Hepatocyte (in vitro differentiated cells): ENCODE measurements at regions not wholly inside any gene's neighbourhood (a gene's known extent, or its start where the extent isn't known, plus 50 kb on each side); places are given as distances from the start of the nearest gene placed in this dataset.

Experiments
- DNase-seq: peaks from one replicate; pipeline ENCODE4 v3.0.0-alpha.2; 2016; ENCODE audit warnings: low spot score
- H2AFZ ChIP-seq: fragments of 200-600 bp; sonication (generic); 2 replicates; pipeline ENCODE4 v1.6.0; 2016; ENCODE audit warnings: antibody characterized with exemption, mild to moderate bottlenecking
- H3K27ac ChIP-seq: fragments of 200-600 bp; sonication (generic); 2 replicates; pipeline ENCODE4 v1.5.1; 2016; ENCODE audit warnings: mild to moderate bottlenecking
- H3K27me3 ChIP-seq: fragments of 200-600 bp; sonication (generic); 2 replicates; pipeline ENCODE4 v1.6.1; 2016
- H3K36me3 ChIP-seq: fragments of 200-600 bp; sonication (generic); replicated peaks from 2 replicates; pipeline ENCODE4 v1.5.1; 2016; ENCODE audit warnings: low read depth; ENCODE audit not compliant: insufficient read depth
- H3K4me1 ChIP-seq: fragments of 200-600 bp; sonication (generic); 2 replicates; pipeline ENCODE4 v1.5.1; 2016; ENCODE audit warnings: mild to moderate bottlenecking, moderate library complexity; ENCODE audit not compliant: insufficient read depth
- H3K4me2 ChIP-seq: fragments of 200-600 bp; sonication (generic); 2 replicates; pipeline ENCODE4 v1.6.0; 2016
- H3K4me3 ChIP-seq: fragments of 200-600 bp; sonication (generic); 2 replicates; pipeline ENCODE4 v1.5.1; 2016; ENCODE audit warnings: mild to moderate bottlenecking
- H3K79me2 ChIP-seq: fragments of 200-600 bp; sonication (generic); 2 replicates; pipeline ENCODE4 v1.6.0; 2017; ENCODE audit warnings: mild to moderate bottlenecking
- H3K9me2 ChIP-seq: fragments of 200-600 bp; sonication (generic); replicated peaks from 2 replicates; pipeline ENCODE4 v1.6.0; 2017; ENCODE audit warnings: mild to moderate bottlenecking; ENCODE audit not compliant: insufficient read depth
- H3K9me3 ChIP-seq: fragments of 200-600 bp; sonication (generic); 2 replicates; pipeline ENCODE4 v1.5.1; 2016; ENCODE audit warnings: low read depth, mild to moderate bottlenecking
- H4K20me1 ChIP-seq: fragments of 200-600 bp; sonication (generic); 2 replicates; pipeline ENCODE4 v1.6.0; 2016; ENCODE audit warnings: mild to moderate bottlenecking; ENCODE audit not compliant: insufficient read depth, poor library complexity, severe bottlenecking
- EZH2 ChIP-seq: fragments of 200-600 bp; sonication (generic); IDR thresholded peaks from 2 replicates; pipeline ENCODE4 v1.6.1; 2016; ENCODE audit warnings: antibody characterized with exemption, mild to moderate bottlenecking, borderline replicate concordance
- EZH2phosphoT487 ChIP-seq: fragments of 200-600 bp; sonication (generic); IDR thresholded peaks from one replicate; pipeline ENCODE4 v1.6.1; 2018; ENCODE audit warnings: antibody characterized with exemption, mild to moderate bottlenecking, low read depth, moderate library complexity; ENCODE audit not compliant: unreplicated experiment, severe bottlenecking
- WGBS: methylation state at CpG from one replicate; pipeline ENCODE4 v1.1.6; 2016; ENCODE audit warnings: low lambda C conversion rate; ENCODE audit errors: missing lambda C conversion rate; 5-methylcytosine and 5-hydroxymethylcytosine counted together
- TF ChIP-seq, protein P1 (sequence below): fragments of 200-600 bp; sonication (generic); IDR thresholded peaks from 2 replicates; pipeline ENCODE4 v1.5.1; 2016; ENCODE audit warnings: antibody characterized with exemption, mild to moderate bottlenecking; ENCODE audit not compliant: poor library complexity

DNA sequence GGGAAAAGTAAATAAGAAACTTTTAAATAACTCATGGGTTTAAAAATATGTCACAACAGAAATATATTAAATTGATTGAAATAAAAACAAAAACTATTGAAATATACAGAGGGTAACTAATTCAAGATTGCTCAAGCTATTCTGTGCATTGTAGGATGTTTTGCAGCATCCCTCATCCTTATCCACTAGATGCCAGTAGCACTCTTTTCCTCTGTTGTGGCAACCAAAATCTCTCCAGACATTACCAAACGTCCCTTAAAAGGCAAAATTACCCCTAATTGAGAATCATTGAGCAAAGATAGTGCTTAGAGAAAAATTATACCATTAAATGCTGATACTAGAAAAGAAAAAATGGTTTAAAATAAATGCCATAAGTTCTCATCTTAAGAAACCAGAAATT lies 682.6 kb downstream of the RWDD3 start:
- Histone ChIP-seq H3K9me2 (no peaks in the 10 kb centered on the region), H3K27ac (no peak overlapping the region), H3K9me3 (no peaks in the 10 kb centered on the region), H2AFZ (no peak overlapping the region), H3K4me1 (no peaks in the 10 kb centered on the region), H3K36me3 (no peaks in the 10 kb centered on the region), H3K79me2 (no peaks in the 10 kb centered on the region), H4K20me1 (no peaks in the 10 kb centered on the region), H3K4me2 (no peak overlapping the region), H3K4me3 (no peak overlapping the region), H3K27me3 (no peaks in the 10 kb centered on the region)
- no peak for TF ChIP-seq EZH2
- TF ChIP-seq, protein P1, sequence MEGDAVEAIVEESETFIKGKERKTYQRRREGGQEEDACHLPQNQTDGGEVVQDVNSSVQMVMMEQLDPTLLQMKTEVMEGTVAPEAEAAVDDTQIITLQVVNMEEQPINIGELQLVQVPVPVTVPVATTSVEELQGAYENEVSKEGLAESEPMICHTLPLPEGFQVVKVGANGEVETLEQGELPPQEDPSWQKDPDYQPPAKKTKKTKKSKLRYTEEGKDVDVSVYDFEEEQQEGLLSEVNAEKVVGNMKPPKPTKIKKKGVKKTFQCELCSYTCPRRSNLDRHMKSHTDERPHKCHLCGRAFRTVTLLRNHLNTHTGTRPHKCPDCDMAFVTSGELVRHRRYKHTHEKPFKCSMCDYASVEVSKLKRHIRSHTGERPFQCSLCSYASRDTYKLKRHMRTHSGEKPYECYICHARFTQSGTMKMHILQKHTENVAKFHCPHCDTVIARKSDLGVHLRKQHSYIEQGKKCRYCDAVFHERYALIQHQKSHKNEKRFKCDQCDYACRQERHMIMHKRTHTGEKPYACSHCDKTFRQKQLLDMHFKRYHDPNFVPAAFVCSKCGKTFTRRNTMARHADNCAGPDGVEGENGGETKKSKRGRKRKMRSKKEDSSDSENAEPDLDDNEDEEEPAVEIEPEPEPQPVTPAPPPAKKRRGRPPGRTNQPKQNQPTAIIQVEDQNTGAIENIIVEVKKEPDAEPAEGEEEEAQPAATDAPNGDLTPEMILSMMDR = peak; percentile 30
- no peak for TF ChIP-seq EZH2phosphoT487
- 15% methylated on average over 1 of the region's 1 CpG for WGBS
- no peak for DNase-seq

DNA sequence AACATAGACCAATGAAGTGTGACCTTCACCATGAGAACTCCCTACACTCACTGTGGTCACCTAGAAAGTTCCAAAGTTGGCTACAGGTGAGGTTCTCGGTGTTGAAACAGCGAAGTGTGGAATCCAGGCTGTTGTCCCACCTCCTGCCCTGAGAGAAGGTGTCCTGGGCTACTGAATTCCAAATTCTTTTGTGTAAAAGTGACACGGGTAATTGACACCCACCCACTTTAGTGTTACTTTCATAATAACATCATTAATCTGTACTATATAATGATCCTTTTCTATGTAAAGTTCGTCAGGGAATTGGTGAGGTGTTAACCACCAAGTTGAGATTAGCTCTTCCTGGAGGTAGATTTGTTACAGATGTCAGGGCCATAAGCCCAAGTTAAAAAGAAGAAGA lies 690.7 kb downstream of the RWDD3 start:
- no peaks in the 10 kb centered on the region for H3K27me3 ChIP-seq
- H3K9me2 ChIP-seq = no peaks in the 10 kb centered on the region
- no peak overlapping the region for H3K27ac ChIP-seq
- no peak overlapping the region for H3K4me2 ChIP-seq
- H4K20me1 ChIP-seq = no peaks in the 10 kb centered on the region
- H3K4me3 ChIP-seq = no peak overlapping the region
- H3K9me3 ChIP-seq = no peaks in the 10 kb centered on the region
- no peaks in the 10 kb centered on the region for H3K79me2 ChIP-seq
- WGBS = 95% methylated on average over 4 of the region's 4 CpGs
- no peak for DNase-seq
- no peaks in the 10 kb centered on the region for H3K36me3 ChIP-seq
- TF ChIP-seq EZH2 = no peak
- TF ChIP-seq, protein P1 = no peak
- TF ChIP-seq EZH2phosphoT487 = no peak
- H3K4me1 ChIP-seq = no peaks in the 10 kb centered on the region
- H2AFZ ChIP-seq = no peak overlapping the region

DNA sequence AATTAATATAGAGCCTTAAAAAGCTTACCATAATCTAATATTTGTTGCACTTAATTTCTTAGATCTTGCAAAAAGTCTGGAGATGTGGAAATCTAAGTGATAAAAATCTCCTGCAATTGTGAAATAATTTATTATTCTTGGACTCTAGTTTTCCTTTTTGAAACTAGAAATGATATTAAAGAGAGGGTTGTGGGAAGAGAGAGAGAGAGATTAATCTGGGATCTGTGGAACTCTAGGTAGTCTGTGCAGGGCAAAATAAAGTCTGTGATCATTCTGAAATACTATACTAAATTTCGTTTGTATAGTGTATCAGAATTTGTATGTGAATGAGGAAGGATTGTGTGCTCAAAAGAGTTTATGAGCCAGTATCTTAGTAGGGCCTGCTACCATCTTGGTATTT lies 692.3 kb downstream of the RWDD3 start:
- no peaks in the 10 kb centered on the region for H3K27me3 ChIP-seq
- H3K79me2 ChIP-seq = no peaks in the 10 kb centered on the region
- WGBS = 63% methylated on average over 1 of the region's 1 CpG
- H4K20me1 ChIP-seq = no peaks in the 10 kb centered on the region
- no peaks in the 10 kb centered on the region for H3K4me1 ChIP-seq
- no peak overlapping the region for H3K27ac ChIP-seq
- H3K4me3 ChIP-seq = no peak overlapping the region
- H3K9me2 ChIP-seq = no peaks in the 10 kb centered on the region
- TF ChIP-seq EZH2phosphoT487 = no peak
- no peak for TF ChIP-seq EZH2
- TF ChIP-seq, protein P1 = no peak
- no peak overlapping the region for H2AFZ ChIP-seq
- no peaks in the 10 kb centered on the region for H3K9me3 ChIP-seq
- DNase-seq = no peak
- no peak overlapping the region for H3K4me2 ChIP-seq
- H3K36me3 ChIP-seq = no peaks in the 10 kb centered on the region

DNA sequence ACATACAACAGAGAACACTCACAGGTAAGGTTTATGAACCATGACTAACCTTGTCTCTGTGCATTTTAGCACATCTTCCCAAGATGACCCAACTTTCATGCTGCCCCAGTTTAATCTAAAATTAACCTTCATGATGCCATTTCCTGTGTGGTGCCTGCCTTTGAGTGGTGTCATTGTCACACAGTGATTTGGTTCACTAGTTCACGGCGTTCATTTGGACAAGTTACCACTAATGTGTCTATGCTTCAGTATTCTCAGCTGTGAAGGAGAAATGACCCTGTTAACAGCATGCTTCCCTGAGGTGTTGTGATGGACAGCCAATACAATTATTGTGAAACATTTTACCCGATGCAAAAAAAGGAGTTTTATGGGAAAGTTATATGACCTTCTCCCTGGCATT lies 693.1 kb downstream of the RWDD3 start:
- Histone ChIP-seq H3K9me3 (no peaks in the 10 kb centered on the region), H3K4me3 (no peak overlapping the region), H4K20me1 (no peaks in the 10 kb centered on the region), H2AFZ (no peak overlapping the region), H3K4me1 (no peaks in the 10 kb centered on the region), H3K79me2 (no peaks in the 10 kb centered on the region), H3K36me3 (no peaks in the 10 kb centered on the region), H3K4me2 (no peak overlapping the region), H3K9me2 (no peaks in the 10 kb centered on the region), H3K27ac (no peak overlapping the region), H3K27me3 (no peaks in the 10 kb centered on the region)
- TF ChIP-seq, protein P1 = no peak
- TF ChIP-seq EZH2 (no peak), EZH2phosphoT487 (no peak)
- 94% methylated on average over 3 of the region's 3 CpGs for WGBS
- DNase-seq = no peak
